GM04504 (cell line): ENCODE measurements at regions not wholly inside any gene's neighbourhood (a gene's known extent, or its start where the extent isn't known, plus 50 kb on each side); places are given as distances from the start of the nearest gene placed in this dataset.
"Not testable (repeated sequence)": the region's sequence is repeated elsewhere in the genome, so short reads cannot be mapped to it uniquely, and the experiment has no call there.

Experiments
- DNase-seq: peaks from one replicate; pipeline ENCODE4 v3.0.0-alpha.2; 2012; ENCODE audit warnings: low read depth

DNA sequence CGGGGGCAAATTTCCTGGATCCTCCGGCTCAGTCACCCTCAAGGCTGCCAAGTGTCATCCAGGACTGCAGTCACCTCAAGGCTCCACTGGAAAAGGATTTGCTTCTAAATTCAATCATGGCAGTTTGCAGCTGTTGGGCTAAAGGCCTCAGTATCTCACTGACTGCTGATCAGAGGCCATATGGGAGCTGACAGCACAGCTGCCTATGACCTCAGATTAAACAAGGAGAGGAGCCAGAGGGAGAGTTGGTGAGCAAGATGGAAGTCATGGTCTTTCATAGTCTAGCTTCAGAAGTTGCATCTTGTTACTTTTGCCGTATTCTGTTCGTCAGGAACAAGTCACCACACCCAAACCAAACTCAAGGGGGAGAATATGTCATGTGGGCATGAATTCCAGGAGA, 849.7 kb downstream of the UQCRFS1 start:
- DNase-seq, result no peak

DNA sequence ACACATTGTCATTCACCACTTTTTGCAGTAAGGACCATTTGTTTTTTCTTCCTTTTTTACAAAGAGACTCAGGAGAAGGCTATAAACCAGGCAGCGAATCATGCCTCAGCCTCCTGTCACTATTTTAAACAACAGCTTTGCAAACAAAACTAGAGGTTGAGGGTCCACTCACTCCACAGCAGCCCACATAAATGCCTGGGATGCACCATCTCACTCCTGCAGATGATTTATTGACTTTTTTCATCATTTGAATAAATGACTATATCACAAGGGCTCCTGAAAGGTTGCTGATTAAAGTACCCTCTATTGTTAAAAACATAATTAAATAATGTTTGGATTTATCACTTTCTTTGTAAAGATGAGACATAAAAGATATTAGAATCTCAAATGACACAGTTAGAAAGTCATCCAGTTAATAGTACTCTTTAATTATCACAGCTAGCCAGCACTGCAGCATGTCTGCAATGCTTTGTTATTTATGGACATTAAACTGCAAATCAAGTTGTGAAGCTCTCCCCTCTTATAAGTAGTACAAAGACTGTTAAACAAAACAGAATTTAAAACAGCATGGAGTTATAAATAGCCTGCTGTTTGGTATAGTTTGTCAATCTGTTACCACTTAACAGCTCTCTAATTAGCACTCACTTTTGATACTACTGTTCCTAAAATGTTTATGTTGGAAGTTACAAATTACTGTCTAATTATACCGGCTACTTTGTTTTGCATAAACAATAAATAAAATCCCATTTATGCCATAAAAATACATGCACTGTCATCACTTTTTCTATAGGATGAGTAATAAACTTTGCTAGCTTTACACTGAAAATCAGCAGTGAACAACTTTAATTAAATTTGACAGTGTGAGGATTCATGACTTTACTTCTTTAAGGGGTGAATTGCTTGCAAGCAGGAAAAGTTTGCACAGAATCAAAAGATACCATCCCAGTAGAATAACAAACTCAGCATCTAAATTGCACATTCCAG, 853.2 kb downstream of the UQCRFS1 start:
- DNase-seq, result no peak

DNA sequence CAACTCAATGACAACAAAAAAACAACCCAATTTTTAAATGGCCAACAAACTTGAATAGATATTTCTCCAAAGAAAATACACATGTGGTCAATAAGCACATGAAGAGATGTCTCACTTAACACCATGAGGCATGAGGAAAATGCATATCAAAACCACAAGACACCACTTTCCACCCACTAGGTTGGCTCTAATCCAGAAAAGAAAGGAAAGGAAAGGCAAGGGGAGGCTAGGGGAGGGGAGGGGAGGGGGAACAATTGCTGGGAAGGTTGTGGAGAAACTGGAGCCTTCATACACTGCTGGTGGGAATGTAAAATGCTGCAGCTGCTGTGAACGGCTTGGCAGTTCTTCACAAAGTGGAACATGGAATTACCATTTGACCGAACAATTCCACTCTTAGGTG, 854.3 kb downstream of the UQCRFS1 start:
- no peak for DNase-seq

DNA sequence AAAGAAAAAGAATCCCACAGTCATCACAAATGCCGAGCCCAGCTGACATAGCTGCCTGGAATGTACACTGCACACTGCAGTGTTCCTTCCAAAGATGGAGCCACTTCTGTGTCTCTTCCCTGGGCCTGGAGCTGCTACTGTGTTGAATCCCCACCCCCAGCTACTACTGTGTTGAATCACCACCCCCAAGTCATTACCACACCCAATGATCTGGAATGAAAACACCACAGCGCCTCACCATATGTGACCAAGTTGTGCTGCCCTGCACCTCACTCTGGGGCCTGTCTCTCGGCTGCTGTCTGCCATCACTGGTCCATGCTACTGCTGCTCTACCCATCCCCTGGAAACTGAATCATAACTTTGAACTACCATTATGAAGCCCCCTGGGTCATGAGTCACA, 861.2 kb downstream of the UQCRFS1 start:
- peak; percentile 5 for DNase-seq

DNA sequence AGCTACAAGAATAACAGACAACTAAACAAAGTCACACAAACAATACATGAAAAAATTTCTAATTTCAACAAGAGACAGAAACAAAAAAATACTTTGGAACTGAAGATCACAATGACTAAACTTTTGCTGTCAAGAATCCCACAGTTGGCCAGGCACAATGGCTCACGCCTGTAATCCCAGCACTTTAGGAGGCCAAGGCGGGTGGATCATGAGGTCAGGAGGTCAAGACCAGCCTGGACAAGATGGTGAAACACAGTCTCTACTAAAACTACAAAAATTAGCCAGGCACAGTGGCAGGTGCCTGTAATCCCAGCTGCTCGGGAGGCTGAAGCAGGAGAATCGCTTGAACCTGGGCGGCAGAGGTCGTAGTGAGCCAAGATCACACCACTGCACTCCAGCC, 861.6 kb downstream of the UQCRFS1 start:
- not testable (repeated sequence) for DNase-seq

DNA sequence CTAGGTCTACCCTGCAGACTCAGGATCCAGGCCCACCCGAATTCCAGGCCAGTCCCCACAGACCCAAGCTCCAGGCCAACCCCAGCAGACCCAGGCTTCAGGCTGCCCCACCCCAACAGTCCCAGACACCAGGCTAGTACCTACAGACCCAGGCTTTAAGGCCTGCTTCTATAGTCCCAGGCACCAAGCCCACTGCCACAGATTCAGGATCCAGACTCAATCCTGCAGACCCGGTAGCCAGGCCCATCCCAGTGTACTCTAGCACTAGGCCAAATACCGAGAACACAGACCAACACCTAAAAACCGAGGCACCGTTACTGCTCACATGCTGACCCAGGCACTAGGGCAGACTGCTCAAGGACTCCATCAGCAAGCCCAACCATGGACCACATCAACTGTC, 862.3 kb downstream of the UQCRFS1 start:
- DNase-seq, result no peak

DNA sequence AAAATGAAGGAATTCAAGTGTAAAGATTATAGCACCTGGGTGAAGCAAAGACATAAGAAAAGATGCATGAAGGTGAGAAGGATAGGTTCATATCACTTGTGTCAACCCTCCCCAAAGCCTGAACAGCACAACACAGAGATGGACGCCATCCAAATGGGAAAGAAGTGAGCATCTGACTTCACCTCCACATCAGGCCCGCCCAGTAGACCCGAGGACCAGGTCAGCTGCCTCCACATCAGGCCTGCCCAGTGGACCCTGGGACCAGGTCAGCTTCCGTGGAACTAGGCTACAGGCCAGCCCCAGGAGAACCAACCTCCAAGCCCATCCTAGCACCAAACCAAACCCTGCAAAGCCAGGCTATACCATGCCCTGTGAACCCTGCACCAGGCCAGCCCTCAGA, 862.9 kb downstream of the UQCRFS1 start:
- no peak for DNase-seq

DNA sequence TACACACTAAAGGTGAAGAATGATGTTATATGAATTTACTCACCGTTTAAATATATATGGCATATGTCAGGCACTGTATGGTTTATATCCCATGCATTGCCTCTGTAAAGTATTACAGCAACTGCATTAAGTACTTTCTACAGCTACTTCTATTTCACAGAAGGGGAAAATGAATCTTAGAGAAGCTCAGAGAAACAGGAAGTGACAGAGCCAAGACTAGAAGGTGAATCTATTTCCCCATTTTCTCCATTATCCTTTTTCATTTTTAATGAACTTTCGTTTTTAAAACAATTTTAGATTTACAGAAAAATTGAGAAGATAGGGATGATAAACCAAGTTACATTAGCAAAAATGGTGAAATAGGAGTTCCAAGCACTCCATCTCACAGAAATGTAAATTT, 863.3 kb downstream of the UQCRFS1 start:
- no peak for DNase-seq

DNA sequence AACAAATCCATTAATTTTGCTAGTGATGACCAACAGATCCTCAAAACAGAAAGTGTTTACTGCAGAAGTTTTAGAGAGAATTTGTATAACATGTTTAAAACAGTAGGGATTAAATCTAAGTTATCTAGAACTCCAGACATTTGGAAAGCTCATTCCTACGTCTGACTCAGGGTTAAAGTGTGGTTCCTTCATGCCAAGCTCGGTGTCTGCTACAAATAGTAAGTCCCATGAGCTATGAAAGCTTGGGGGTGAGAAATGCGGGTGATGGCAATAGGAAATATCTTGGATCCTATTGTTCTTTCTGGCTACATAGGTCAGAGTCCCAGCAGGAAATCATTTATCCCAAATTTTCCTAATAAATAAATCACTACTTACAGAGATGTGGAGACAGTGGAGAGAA, 867.1 kb downstream of the UQCRFS1 start:
- no peak for DNase-seq

DNA sequence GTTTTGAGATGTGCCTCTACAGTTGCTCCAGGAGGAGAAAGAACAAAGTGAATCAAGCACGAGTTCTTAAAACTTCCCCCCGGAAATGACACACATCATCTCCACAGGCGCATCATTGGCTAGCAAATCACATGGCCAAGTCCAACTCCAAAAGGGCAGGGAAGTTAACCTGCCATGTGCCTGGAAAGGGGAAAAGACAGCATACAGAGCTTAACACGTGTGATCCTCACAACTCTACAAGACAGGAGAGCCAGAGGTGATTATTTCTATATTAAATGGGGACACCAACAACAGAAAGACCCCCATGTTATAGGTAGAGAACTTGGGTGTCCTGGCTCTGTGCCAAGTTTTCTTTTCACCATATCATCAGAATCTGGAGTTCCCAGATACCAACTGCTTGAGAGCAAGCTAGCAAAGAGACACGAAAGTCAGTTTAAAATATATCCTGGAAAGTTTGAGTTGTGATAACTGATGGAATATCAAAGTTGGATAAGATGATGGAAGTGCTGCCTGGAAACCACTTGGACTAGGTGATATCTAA, 871.1 kb downstream of the UQCRFS1 start:
- DNase-seq, result no peak

DNA sequence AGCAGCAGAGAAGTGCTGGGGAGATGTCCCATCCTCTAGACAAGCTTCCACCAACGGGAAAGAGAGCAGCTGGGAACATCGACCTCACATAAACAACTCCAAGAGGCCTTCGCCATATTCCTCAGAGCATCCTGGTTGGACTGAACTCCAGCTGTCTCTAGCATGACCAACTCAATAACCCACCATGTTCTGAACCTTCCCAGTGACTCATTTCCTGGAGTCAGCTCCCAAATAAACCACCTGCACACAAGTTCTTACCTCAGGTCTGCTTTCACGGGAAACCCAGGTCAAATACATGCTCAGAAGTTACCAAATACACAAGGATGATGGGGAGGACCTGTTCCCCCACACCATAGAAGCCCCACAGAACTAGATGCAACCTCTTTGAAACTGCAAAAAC, 878.5 kb downstream of the UQCRFS1 start:
- DNase-seq, result no peak

DNA sequence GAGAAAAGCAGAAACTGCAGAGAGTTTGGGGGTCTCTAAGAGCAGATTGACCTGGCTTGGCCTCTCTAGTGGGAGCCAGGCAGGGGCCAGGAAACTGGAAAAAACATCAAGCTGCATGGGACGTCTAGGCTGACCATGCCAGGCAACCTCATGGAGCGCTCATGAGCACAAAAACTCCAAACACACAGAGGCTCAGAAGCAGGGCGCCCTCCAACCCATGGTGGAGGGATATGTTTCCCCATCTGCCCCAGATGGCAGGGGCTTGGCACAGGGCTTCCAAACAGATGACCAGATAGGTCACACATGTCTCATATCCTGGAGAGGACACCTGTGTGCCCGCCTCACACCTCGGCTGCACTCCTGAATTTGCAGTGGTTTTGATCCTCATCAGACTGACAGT, 879.0 kb downstream of the UQCRFS1 start:
- DNase-seq, result no peak

DNA sequence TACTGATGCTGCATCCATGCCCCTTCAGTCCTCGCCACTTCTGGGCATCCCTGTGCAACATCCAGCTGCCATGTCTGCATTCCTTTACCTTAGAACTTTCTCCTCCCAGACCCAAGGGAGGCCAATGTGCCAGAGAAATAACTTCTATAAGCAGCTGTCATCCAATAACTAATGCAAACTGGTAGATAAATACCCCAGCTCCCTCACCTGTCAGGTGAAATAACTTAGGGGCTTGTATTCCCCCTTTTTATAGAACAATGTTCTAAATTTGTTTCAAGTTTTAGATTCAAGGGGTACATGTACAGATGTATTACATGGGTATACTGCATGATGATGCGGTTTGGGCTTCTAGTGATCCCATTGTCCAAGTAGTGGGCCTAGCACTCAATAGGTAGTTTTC, 880.1 kb downstream of the UQCRFS1 start:
- no peak for DNase-seq

DNA sequence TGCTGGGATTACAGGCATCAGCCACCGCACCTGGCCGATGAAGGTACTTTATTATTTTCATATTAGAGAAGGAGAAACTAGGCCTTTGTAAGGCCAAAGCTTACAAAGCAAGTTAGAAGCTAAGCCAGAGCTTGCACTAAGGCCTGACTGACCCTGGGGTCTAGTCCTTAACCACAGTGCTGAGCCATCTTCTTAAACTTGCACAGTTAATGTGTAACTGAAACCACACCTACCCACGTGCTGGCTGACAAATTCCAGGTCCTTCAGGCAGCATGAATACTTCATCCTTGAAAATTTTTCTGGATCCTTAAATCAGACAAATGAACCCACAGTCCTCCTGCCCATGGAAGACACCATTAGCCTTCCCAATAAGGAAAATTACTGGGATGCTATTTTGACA, 880.6 kb downstream of the UQCRFS1 start:
- no peak for DNase-seq

DNA sequence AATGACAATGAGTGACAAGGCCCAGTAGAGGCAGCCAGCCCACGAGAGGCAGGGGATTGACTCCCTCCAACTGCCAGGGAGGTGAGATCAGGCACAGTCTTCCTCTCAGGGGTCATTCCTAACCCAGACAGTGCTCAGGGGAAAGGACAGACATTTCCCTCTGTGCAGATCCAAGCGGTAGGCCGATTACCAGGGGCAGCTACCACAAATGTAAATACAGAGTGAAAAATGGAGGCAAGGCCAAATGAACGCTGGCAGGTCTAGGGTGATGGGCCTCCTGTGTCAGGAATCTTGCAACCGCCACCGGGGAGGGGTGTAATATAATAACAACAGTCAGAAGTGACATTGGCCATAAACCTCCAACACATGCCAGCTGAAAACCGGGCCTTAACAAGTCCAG, 881.4 kb downstream of the UQCRFS1 start:
- no peak for DNase-seq

DNA sequence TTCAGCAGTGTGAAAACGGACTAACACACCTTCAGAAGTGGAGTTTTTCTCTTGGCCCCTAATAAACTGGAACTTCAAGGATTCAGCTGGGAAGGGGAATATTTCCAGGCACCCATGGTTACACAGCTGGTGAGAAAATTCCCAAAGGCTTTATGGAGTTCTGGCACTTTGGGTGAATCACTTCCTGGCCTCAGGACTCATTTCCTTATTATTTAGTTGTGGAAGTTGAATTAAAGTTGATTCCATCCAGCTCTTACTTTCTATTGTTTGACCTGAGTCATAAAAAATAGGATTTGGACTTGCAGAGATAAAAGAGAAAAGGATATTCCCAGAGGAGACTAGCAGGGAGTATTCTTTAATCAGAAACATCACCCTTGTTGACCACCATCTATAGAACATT, 882.1 kb downstream of the UQCRFS1 start:
- no peak for DNase-seq

DNA sequence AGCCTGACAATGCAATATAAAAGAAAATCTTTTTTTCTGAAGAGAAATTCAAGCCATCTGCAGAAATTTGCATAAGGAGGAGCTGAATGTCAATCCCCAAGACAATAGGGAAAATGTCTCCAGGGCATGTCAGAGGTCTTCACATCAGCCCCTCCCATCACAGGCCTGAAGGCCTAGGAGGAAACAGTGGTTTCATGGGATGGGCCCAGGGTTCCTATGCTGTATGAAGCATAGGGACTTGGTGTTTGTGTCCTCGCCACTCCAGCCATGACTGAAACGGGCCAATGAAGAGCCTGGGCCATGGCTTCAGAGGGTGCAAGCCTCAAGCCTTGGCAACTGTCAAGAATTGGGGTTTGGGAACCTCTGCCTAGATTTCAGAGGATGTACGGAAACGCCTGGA, 883.5 kb downstream of the UQCRFS1 start:
- DNase-seq, result no peak

DNA sequence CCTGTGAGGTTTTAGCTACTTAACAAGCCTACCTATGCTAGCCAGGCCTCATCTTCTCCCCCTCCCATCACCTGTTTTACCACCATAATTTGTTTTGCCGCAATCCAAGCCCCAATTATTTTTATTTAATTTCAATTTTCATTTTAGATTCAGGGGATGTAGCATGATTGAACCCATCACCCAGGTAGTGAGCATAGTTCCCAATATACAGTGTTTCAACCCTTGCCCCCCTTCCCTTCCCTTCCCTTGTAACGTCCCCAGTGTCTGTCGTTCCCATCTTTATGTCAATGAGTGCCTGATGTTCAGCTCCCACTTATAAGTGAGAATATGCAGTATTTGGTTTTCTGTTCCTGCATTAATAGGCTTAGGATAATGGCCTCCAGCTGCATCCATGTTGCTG, 885.0 kb downstream of the UQCRFS1 start:
- no peak for DNase-seq

DNA sequence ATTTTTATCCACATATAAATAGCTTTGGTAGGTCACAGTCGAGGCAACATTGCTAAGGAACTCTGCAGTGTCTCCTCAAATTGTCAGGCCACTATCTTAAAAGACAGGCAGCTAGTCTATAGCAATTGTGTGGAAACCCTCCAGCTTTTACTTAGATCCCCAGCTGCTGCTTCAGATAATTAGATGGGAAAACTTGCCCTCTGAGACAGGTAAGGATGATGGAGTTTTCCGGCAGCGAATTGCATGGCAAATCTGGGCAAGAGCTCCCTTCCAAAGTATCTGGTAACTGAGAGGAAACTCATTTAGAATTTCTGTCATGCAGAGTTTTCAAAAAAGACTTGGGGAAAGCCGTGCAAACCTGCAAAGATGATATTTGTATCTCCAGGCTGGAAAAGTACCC, 886.2 kb downstream of the UQCRFS1 start:
- no peak for DNase-seq

DNA sequence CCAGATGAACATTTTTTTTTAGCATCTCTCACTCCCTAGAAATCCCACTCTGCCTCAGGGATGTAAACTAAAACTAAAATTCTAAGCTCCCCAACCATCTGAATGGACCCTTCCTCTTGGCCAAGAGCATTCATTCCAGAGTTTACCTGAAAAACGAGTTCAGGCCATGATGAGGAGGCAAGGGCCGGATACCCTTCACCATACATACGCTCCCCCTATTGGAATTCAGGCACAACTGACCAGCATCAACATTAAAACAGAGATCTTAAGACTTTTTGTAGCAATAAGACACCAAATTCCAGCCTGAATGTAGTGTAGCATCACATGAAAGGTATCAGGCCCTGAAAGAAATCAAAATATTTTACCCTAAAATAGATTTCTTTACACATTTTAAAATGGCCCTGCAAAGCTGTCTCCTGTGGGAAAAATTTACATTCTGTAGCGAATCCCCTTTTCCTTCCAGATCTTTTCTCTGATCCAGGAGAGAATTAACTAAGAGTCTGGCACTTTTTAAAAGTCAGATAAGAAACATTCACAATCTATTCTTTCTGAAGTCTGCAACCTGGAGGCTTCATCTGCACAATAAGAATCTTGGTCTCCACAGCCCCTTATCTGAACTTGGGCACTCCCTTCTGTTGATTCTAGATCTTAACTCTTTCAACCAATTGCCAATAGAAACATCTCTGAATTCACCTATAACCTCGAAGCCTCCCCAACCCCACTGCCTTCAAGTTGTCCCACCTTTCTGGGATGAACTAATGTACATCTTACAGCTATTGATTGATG, 888.5 kb downstream of the UQCRFS1 start:
- DNase-seq, result no peak

DNA sequence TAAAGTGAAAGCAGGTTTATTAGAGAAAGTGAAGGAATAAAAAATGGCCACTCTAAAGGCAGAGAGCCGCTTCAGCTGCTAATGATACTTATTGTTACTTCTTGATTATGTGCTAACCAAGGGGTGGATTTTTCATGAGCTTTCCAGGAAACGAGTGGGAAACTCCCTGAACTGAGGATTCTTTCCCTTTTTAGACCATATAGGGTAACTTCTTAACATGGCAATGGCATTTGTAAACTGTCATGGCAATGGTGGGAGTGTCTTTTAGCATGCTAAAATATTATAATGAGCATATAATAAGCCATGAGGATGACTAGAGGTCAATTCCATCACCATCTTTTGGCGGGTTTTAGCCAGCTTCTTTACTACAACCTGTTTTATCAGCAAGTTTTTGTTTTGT, 890.0 kb downstream of the UQCRFS1 start:
- DNase-seq, result no peak

DNA sequence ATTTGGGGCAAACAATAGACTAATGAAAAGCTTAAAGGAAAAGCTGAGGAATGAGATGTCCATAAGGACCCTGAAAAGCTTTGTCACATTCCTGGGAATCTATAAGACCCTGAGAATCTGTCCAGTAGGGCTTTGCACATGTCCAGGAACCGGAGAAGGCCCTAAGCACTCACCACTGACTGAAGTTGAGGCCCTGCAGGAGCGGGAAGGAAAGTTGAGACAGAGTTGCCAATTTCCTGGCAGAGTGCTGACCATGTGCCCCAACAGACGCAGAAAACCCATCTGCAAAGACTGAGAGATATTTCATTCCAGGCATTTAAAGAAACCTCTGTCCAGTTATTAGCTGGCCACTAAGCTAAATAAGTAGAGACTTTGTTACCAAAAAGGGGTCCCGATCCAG, 890.5 kb downstream of the UQCRFS1 start:
- no peak for DNase-seq

DNA sequence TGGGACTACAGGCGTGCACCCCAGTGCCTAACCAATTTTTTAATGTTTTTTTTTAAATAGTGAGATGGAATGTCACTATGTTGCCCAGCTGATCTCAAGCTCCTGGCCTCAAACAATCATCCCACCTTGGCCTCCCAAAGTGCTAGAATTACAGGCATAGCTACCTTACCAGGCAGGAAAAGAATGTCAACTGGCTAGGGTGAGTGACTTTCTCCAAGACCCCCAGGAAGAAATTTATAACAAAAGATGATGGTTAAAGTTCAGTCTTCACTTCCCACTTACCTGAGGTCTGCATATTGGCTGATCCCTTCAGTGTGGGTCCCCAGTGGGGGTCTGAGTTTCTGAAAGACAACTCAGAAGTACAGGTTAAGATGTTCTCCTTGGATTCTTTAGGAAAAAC, 893.0 kb downstream of the UQCRFS1 start:
- DNase-seq, result no peak
